ENCODE measurements at regions not wholly inside any gene's neighbourhood (a gene's known extent, or its start where the extent isn't known, plus 50 kb on each side); places are given as distances from the start of the nearest gene placed in this dataset.

GRCh38 chr9:29637471-29638237 is 2064.4 kb upstream of the C9orf72 start:
- Mint-ChIP-seq H3K27me3 (ENCODE audit: low read depth in 2 of 2) (no peaks in the 10 kb centered on the region), H3K4me3 (no peak overlapping the region), H3K4me1 (no peaks in the 10 kb centered on the region), H3K9me3 (peaks cover 4 to 11% of the 10 kb centered on the region in 2 donors), H3K27ac (no peak overlapping the region), H3K36me3 (peaks cover 7% of the 10 kb centered on the region)
- TF ChIP-seq CTCF (IDR thresholded peaks at IDR 0.05), result no peak
- no peak for DNase-seq
- no peak overlapping the region for H3K27ac ChIP-seq (ENCODE audit: low read length)
- H3K4me1 ChIP-seq (ENCODE audit: control insufficient read depth, insufficient read depth, low read length), result no peaks in the 10 kb centered on the region
- no peak for ATAC-seq
- WGBS (ENCODE audit: insufficient coverage), result 100% methylated on average over 2 of the region's 3 CpGs
- no peaks in the 10 kb centered on the region for H3K36me3 ChIP-seq (ENCODE audit: control insufficient read depth, insufficient read depth, low read length)
- no peaks in the 10 kb centered on the region for H3K9me3 ChIP-seq (ENCODE audit: control insufficient read depth, insufficient read depth, low read length)
- no peak overlapping the region for H3K4me3 ChIP-seq (ENCODE audit: low read length)
- H3K27me3 ChIP-seq (ENCODE audit: control insufficient read depth, insufficient read depth, low read length), result no peaks in the 10 kb centered on the region
- intact Hi-C loops (cut with micrococcal nuclease), result no loop called here

- WGBS (ENCODE audit: insufficient coverage), result 82% methylated on average over 2 of the region's 2 CpGs
- ATAC-seq, result no peak
- no peaks in the 10 kb centered on the region for H3K27me3 Mint-ChIP-seq (ENCODE audit: low read depth in 2 of 2)
- no peak for DNase-seq
- no peak for TF ChIP-seq CTCF (IDR thresholded peaks at IDR 0.05)
- Histone ChIP-seq H3K27ac (ENCODE audit: low read length) (no peak overlapping the region), H3K4me1 (ENCODE audit: control insufficient read depth, insufficient read depth, low read length) (no peaks in the 10 kb centered on the region), H3K27me3 (ENCODE audit: control insufficient read depth, insufficient read depth, low read length) (no peaks in the 10 kb centered on the region), H3K4me3 (ENCODE audit: low read length) (no peak overlapping the region), H3K36me3 (ENCODE audit: control insufficient read depth, insufficient read depth, low read length) (no peaks in the 10 kb centered on the region), H3K9me3 (ENCODE audit: control insufficient read depth, insufficient read depth, low read length) (no peaks in the 10 kb centered on the region)
- intact Hi-C loops (cut with micrococcal nuclease), result no loop called here
- no peak overlapping the region for H3K4me3 Mint-ChIP-seq
- no peak overlapping the region for H3K27ac Mint-ChIP-seq
- peaks cover 0 to 6% of the 10 kb centered on the region in 2 donors for H3K9me3 Mint-ChIP-seq
- peaks cover 7% of the 10 kb centered on the region for H3K36me3 Mint-ChIP-seq
- no peaks in the 10 kb centered on the region for H3K4me1 Mint-ChIP-seq
Measured at GRCh38 chr9:29640507-29640906, 2067.2 kb upstream of the C9orf72 start.

- H3K9me3 Mint-ChIP-seq, result peaks cover 0 to 5% of the 10 kb centered on the region in 2 donors
- H3K4me3 Mint-ChIP-seq, result no peak overlapping the region
- no peak overlapping the region for H3K27ac ChIP-seq (ENCODE audit: low read length)
- no peaks in the 10 kb centered on the region for H3K4me1 ChIP-seq (ENCODE audit: control insufficient read depth, insufficient read depth, low read length)
- H3K27me3 ChIP-seq (ENCODE audit: control insufficient read depth, insufficient read depth, low read length), result no peaks in the 10 kb centered on the region
- H3K9me3 ChIP-seq (ENCODE audit: control insufficient read depth, insufficient read depth, low read length), result no peaks in the 10 kb centered on the region
- no peaks in the 10 kb centered on the region for H3K27me3 Mint-ChIP-seq (ENCODE audit: low read depth in 2 of 2)
- H3K4me3 ChIP-seq (ENCODE audit: low read length), result no peak overlapping the region
- TF ChIP-seq CTCF (IDR thresholded peaks at IDR 0.05), result no peak
- H3K4me1 Mint-ChIP-seq, result no peaks in the 10 kb centered on the region
- DNase-seq, result no peak
- ATAC-seq, result no peak
- intact Hi-C loops (cut with micrococcal nuclease), result no loop called here
- H3K36me3 ChIP-seq (ENCODE audit: control insufficient read depth, insufficient read depth, low read length), result no peaks in the 10 kb centered on the region
- peaks cover 7% of the 10 kb centered on the region for H3K36me3 Mint-ChIP-seq
- H3K27ac Mint-ChIP-seq, result no peak overlapping the region
Measured at GRCh38 chr9:29644514-29644913, 2071.2 kb upstream of the C9orf72 start.

- no peak for ATAC-seq
- H3K27me3 ChIP-seq (ENCODE audit: control insufficient read depth, insufficient read depth, low read length), result no peaks in the 10 kb centered on the region
- no peak overlapping the region for H3K4me3 ChIP-seq (ENCODE audit: low read length)
- intact Hi-C loops (cut with micrococcal nuclease), result no loop called here
- no peaks in the 10 kb centered on the region for H3K27me3 Mint-ChIP-seq (ENCODE audit: low read depth in 2 of 2)
- no peak overlapping the region for H3K27ac ChIP-seq (ENCODE audit: low read length)
- DNase-seq, result no peak
- H3K9me3 Mint-ChIP-seq, result peaks cover 0 to 5% of the 10 kb centered on the region in 2 donors
- H3K4me1 ChIP-seq (ENCODE audit: control insufficient read depth, insufficient read depth, low read length), result no peaks in the 10 kb centered on the region
- H3K4me3 Mint-ChIP-seq, result no peak overlapping the region
- no peaks in the 10 kb centered on the region for H3K36me3 Mint-ChIP-seq
- no peaks in the 10 kb centered on the region for H3K36me3 ChIP-seq (ENCODE audit: control insufficient read depth, insufficient read depth, low read length)
- no peaks in the 10 kb centered on the region for H3K9me3 ChIP-seq (ENCODE audit: control insufficient read depth, insufficient read depth, low read length)
- no peak overlapping the region for H3K27ac Mint-ChIP-seq
- H3K4me1 Mint-ChIP-seq, result no peaks in the 10 kb centered on the region
- no peak for TF ChIP-seq CTCF (IDR thresholded peaks at IDR 0.05)
Measured at GRCh38 chr9:29647451-29647850, 2074.2 kb upstream of the C9orf72 start.
